Trophoblast cell (in vitro differentiated cells and primary cell): ENCODE measurements at regions not wholly inside any gene's neighbourhood (a gene's known extent, or its start where the extent isn't known, plus 50 kb on each side); places are given as distances from the start of the nearest gene placed in this dataset.

Experiments used
- DNase-seq, 2 donors: peaks; one replicate each; pipeline ENCODE4 v3.0.0-alpha.2; 2016
- H2AFZ ChIP-seq: 2 replicates; pipeline ENCODE4 v1.6.1; 2013; ENCODE audit warnings: low read length, moderate library complexity, mild to moderate bottlenecking; ENCODE audit not compliant: insufficient read depth, poor library complexity
- H2AK5ac ChIP-seq: 2 replicates; pipeline ENCODE4 v1.6.1; 2013; ENCODE audit warnings: mild to moderate bottlenecking, low read length
- H2BK120ac ChIP-seq: 2 replicates; pipeline ENCODE4 v1.6.1; 2013; ENCODE audit warnings: low read length, mild to moderate bottlenecking, moderate library complexity; ENCODE audit not compliant: insufficient read depth, poor library complexity
- H2BK12ac ChIP-seq: 2 replicates; pipeline ENCODE4 v1.6.1; 2013; ENCODE audit warnings: mild to moderate bottlenecking, low read length, moderate library complexity
- H2BK5ac ChIP-seq: 2 replicates; pipeline ENCODE4 v1.6.1; 2013; ENCODE audit warnings: low read length, low read depth, moderate library complexity, mild to moderate bottlenecking; ENCODE audit not compliant: poor library complexity
- H3K14ac ChIP-seq: 2 replicates; pipeline ENCODE4 v1.6.1; 2013; ENCODE audit warnings: mild to moderate bottlenecking, low read length
- H3K18ac ChIP-seq: 2 replicates; pipeline ENCODE4 v1.6.1; 2013; ENCODE audit warnings: mild to moderate bottlenecking, low read length
- H3K23ac ChIP-seq: 2 replicates; pipeline ENCODE4 v1.6.1; 2013; ENCODE audit warnings: low read length
- H3K27ac ChIP-seq: 2 replicates; pipeline ENCODE4 v1.5.1; 2013; ENCODE audit warnings: low read depth, mild to moderate bottlenecking, inconsistent platforms, low read length, moderate library complexity
- H3K27me3 ChIP-seq: 2 replicates; pipeline ENCODE4 v1.6.1; 2013; ENCODE audit warnings: inconsistent platforms, mild to moderate bottlenecking, low read length, moderate library complexity; ENCODE audit not compliant: insufficient read depth
- H3K36me3 ChIP-seq, 2 experiments: 1 replicate in 1 of 2; 2 replicates in 1 of 2; pipeline ENCODE4 v1.6.1; 2013; ENCODE audit warnings: low read length in 2 of 2, mild to moderate bottlenecking in 2 of 2, moderate library complexity in 1 of 2; ENCODE audit not compliant: insufficient read depth in 2 of 2, control insufficient read depth in 1 of 2
- H3K4ac ChIP-seq: 2 replicates; pipeline ENCODE4 v1.6.1; 2013; ENCODE audit warnings: low read depth, mild to moderate bottlenecking, low read length, moderate library complexity
- H3K4me1 ChIP-seq, 2 experiments: 1 replicate in 1 of 2; 2 replicates in 1 of 2; pipeline ENCODE4 v1.6.1; 2013; ENCODE audit warnings: low read length in 2 of 2, mild to moderate bottlenecking in 2 of 2, moderate library complexity in 1 of 2; ENCODE audit not compliant: insufficient read depth in 2 of 2, control insufficient read depth in 1 of 2
- H3K4me2 ChIP-seq: 2 replicates; pipeline ENCODE4 v1.6.1; 2013; ENCODE audit warnings: inconsistent platforms, mild to moderate bottlenecking, low read length, moderate library complexity
- H3K4me3 ChIP-seq: 2 replicates; pipeline ENCODE4 v1.5.1; 2013; ENCODE audit warnings: mild to moderate bottlenecking, low read depth, low read length, inconsistent platforms
- H3K79me1 ChIP-seq: one replicate; pipeline ENCODE4 v1.6.1; 2013; ENCODE audit warnings: low read length
- H3K79me2 ChIP-seq: 2 replicates; pipeline ENCODE4 v1.6.1; 2013; ENCODE audit warnings: low read length, mild to moderate bottlenecking; ENCODE audit not compliant: control insufficient read depth, insufficient read depth, poor library complexity
- H3K9ac ChIP-seq: 2 replicates; pipeline ENCODE4 v1.6.1; 2013; ENCODE audit warnings: mild to moderate bottlenecking, low read length
- H3K9me3 ChIP-seq: 2 replicates; pipeline ENCODE4 v1.6.1; 2013; ENCODE audit warnings: low read depth, mild to moderate bottlenecking, control low read depth, inconsistent platforms, low read length; ENCODE audit not compliant: insufficient read depth
- H4K12ac ChIP-seq: 2 replicates; pipeline ENCODE4 v1.6.1; 2013; ENCODE audit warnings: low read depth, mild to moderate bottlenecking, low read length, moderate library complexity
- H4K8ac ChIP-seq: 2 replicates; pipeline ENCODE4 v1.6.1; 2013; ENCODE audit warnings: low read depth, mild to moderate bottlenecking, low read length, moderate library complexity
- H4K91ac ChIP-seq: one replicate; pipeline ENCODE4 v1.6.1; 2013; ENCODE audit warnings: low read depth, mild to moderate bottlenecking, low read length, moderate library complexity
- WGBS: extraction: QIAGEN DNeasy Blood & Tissue Kit; methylation state at CpG from one replicate; pipeline ENCODE4 v1.1.7; 2013; ENCODE audit warnings: missing lambda C conversion rate; ENCODE audit not compliant: insufficient read length, insufficient coverage; ENCODE audit errors: extremely low coverage; 5-methylcytosine and 5-hydroxymethylcytosine counted together

GRCh38 chr9:25845867-25846266 lies 167.6 kb upstream of the TUSC1 start:
- Histone ChIP-seq H3K14ac (no peak overlapping the region), H3K79me1 (no peaks in the 10 kb centered on the region), H3K27me3 (no peaks in the 10 kb centered on the region), H2BK5ac (no peak overlapping the region), H2AFZ (no peak overlapping the region), H3K4me2 (no peak overlapping the region), H3K4ac (no peak overlapping the region), H3K4me3 (no peak overlapping the region), H3K4me1 (no peaks in the 10 kb centered on the region), H3K9me3 (no peaks in the 10 kb centered on the region), H2BK12ac (no peak overlapping the region), H3K23ac (no peak overlapping the region), H3K27ac (no peak overlapping the region), H4K91ac (no peak overlapping the region), H2BK120ac (no peak overlapping the region), H2AK5ac (no peak overlapping the region), H3K79me2 (no peaks in the 10 kb centered on the region), H3K9ac (no peak overlapping the region), H4K12ac (no peak overlapping the region), H3K18ac (no peak overlapping the region), H3K36me3 (no peaks in the 10 kb centered on the region), H4K8ac (no peak overlapping the region)
- no CpG with 5 or more reads among the region's 1 CpG for WGBS
- DNase-seq = no peak

- Histone ChIP-seq H4K12ac (no peak overlapping the region), H3K4ac (no peak overlapping the region), H2BK5ac (no peak overlapping the region), H3K36me3 (no peaks in the 10 kb centered on the region), H3K23ac (no peak overlapping the region), H2BK12ac (no peak overlapping the region), H3K4me2 (no peak overlapping the region), H3K27ac (no peak overlapping the region), H2AK5ac (no peak overlapping the region), H3K18ac (no peak overlapping the region), H4K8ac (no peak overlapping the region), H3K27me3 (no peaks in the 10 kb centered on the region), H2BK120ac (no peak overlapping the region), H3K9me3 (no peaks in the 10 kb centered on the region), H3K79me1 (no peaks in the 10 kb centered on the region), H3K4me1 (no peaks in the 10 kb centered on the region), H3K14ac (no peak overlapping the region), H3K79me2 (no peaks in the 10 kb centered on the region), H3K9ac (no peak overlapping the region), H3K4me3 (no peak overlapping the region), H2AFZ (no peak overlapping the region), H4K91ac (no peak overlapping the region)
- no CpG with 5 or more reads among the region's 7 CpGs for WGBS
- DNase-seq = no peak
Observed at GRCh38 chr9:25830381-25830780, 152.1 kb upstream of the TUSC1 start.

GRCh38 chr9:25827626-25828025 lies 149.4 kb upstream of the TUSC1 start:
- Histone ChIP-seq H3K27me3 (no peaks in the 10 kb centered on the region), H3K79me1 (no peaks in the 10 kb centered on the region), H3K4me3 (no peak overlapping the region), H3K9me3 (no peaks in the 10 kb centered on the region), H3K18ac (no peak overlapping the region), H3K14ac (no peak overlapping the region), H3K4ac (no peak overlapping the region), H3K27ac (no peak overlapping the region), H4K8ac (no peak overlapping the region), H3K4me1 (no peaks in the 10 kb centered on the region), H2BK120ac (no peak overlapping the region), H2AK5ac (no peak overlapping the region), H2AFZ (no peak overlapping the region), H3K23ac (no peak overlapping the region), H3K9ac (no peak overlapping the region), H4K12ac (no peak overlapping the region), H3K79me2 (no peaks in the 10 kb centered on the region), H3K4me2 (no peak overlapping the region), H2BK5ac (no peak overlapping the region), H4K91ac (no peak overlapping the region), H2BK12ac (no peak overlapping the region), H3K36me3 (no peaks in the 10 kb centered on the region)
- no CpG with 5 or more reads among the region's 1 CpG for WGBS
- DNase-seq = peak; percentile 70 to 77

- no CpG with 5 or more reads among the region's 3 CpGs for WGBS
- H3K4me2 ChIP-seq = no peak overlapping the region
Observed at GRCh38 chr9:25816439-25816838, 138.2 kb upstream of the TUSC1 start.

More at GRCh38 chr9:25816439-25816838, 138.2 kb upstream of the TUSC1 start:
- no peak overlapping the region for H3K23ac ChIP-seq
- H3K18ac ChIP-seq = no peak overlapping the region
- no peak overlapping the region for H2BK5ac ChIP-seq
- no peak overlapping the region for H4K12ac ChIP-seq
- no peak overlapping the region for H2AFZ ChIP-seq
- H3K4me1 ChIP-seq = no peaks in the 10 kb centered on the region
- no peaks in the 10 kb centered on the region for H3K27me3 ChIP-seq
- H2BK120ac ChIP-seq = no peak overlapping the region
- no peak overlapping the region for H4K91ac ChIP-seq
- no peaks in the 10 kb centered on the region for H3K79me2 ChIP-seq
- H3K4ac ChIP-seq = no peak overlapping the region
- no peak overlapping the region for H3K9ac ChIP-seq
- no peak overlapping the region for H2BK12ac ChIP-seq
- no peak overlapping the region for H3K27ac ChIP-seq
- DNase-seq = no peak
- no peaks in the 10 kb centered on the region for H3K9me3 ChIP-seq
- no peaks in the 10 kb centered on the region for H3K79me1 ChIP-seq
- no peak overlapping the region for H2AK5ac ChIP-seq
- H4K8ac ChIP-seq = no peak overlapping the region
- H3K4me3 ChIP-seq = no peak overlapping the region
- H3K36me3 ChIP-seq = no peaks in the 10 kb centered on the region
- H3K14ac ChIP-seq = no peak overlapping the region
